HG03280 (cell line): ENCODE measurements at regions not wholly inside any gene's neighbourhood (a gene's known extent, or its start where the extent isn't known, plus 50 kb on each side); places are given as distances from the start of the nearest gene placed in this dataset.

ENCODE experiments used
- ATAC-seq: cut with Tn5 transposase; IDR thresholded peaks from one replicate; pipeline ENCODE4 v1.9.1; 2021; ENCODE audit warnings: mild to moderate bottlenecking, moderate library complexity; ENCODE audit not compliant: unreplicated experiment

- no peak for ATAC-seq
Observed at GRCh38 chr6:103995571-103995970, 864.1 kb downstream of the HACE1 start.

DNA sequence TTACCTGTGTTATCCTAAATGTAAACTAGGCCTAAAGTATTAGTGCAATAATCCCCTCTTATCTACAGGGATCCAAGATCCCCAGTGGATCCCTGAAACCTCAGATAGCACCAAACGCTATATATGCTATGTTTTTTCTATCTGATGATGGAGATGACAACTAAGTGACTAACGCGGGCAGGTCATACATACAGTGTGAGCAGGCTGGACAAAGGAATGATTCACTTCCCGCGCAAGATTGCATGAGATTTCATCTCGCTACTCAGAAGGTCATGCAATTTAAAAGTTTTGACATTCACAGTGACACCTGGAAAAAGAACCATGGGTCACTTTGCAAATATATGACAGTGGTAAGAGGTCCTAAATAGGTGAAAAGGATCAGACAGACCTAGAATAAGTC, 875.9 kb downstream of the HACE1 start:
- no peak for ATAC-seq

- no peak for ATAC-seq
Observed at GRCh38 chr6:103983011-103983410, 876.7 kb downstream of the HACE1 start.

DNA sequence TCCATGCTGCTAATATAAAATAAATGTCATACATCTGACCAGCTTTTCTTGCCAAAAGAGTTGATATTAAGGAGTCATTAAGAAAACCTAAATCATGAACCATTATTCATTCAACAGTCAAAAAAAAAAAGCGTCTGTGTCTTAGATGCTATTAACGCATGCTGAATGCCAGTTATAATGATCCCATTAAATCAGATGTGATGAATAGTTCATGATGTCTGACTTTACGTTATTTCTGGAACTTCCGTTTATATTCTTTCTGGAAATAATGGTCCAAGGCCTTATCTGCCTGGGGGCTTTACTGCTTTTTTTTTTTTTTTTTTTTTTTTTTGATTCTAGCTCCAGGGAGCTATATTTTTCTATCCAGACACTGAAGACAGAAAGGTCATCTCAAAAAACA, 877.1 kb downstream of the HACE1 start:
- ATAC-seq = no peak

GRCh38 chr6:103979308-103979707, 880.4 kb downstream of the HACE1 start:
- ATAC-seq = no peak

DNA sequence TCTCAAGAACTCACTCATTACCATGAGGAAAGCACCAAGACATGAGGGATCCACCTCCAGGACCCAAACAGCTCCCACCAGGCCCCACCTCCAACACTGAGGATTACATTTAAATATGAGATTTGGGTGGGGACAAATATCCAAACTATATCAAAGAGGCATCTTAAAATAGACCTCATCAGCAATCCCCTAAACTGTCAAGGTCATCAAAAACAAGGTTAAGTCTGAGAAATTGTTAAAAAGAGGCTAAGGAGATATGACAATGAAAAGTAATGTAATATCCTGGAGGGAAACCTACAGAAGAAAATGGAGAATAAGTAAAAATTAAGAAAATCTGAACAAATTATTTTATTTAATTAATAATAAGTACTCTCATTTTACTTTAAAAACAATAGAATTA, 922.3 kb downstream of the HACE1 start:
- ATAC-seq = no peak

- no peak for ATAC-seq
Observed at GRCh38 chr6:103925317-103925716, 934.4 kb downstream of the HACE1 start.

- ATAC-seq = no peak
Observed at GRCh38 chr6:103910018-103910417, 949.7 kb downstream of the HACE1 start.

GRCh38 chr6:103908898-103909297, 950.8 kb downstream of the HACE1 start:
- ATAC-seq = no peak

DNA sequence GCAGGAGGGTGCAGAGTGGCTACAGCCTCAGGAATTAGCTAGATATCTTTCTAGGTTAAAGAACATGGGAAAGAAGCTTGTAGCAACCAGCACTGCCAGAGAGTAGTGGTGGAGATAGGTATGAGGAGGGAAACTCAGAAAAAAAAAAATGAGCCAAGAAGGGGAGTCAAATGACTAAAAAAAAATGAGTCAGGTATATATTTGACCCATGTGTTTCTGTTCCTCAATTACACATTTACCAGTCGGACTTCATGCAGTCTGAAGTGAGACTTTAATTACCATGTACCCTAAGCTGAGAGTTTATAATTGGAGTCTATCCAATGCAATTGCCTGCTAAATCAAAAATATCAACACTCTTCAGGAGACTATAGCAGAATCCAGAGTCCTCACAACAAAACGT, 964.6 kb downstream of the HACE1 start:
- no peak for ATAC-seq

GRCh38 chr6:103893141-103893581, 966.6 kb downstream of the HACE1 start:
- no peak for ATAC-seq

- no peak for ATAC-seq
Observed at GRCh38 chr6:103886951-103887350, 972.8 kb downstream of the HACE1 start.

DNA sequence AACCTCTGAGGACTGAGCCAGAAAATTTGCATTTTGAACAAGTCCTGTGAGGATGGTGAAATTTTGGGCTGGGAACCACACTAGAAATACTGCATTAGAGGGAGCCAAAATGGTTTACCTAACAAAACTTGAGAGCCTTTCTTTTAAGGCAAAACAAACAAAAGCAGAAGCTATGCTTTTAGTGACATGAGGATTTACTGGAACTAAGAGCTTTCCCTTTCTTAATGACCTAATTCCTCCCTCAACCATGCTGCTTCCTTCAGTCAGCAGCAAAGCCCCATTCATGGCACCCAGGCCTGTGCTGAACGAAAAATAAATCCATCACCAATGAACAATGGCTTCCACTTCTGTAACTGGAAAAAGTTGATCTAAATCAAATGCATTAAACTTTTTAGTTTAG, 974.3 kb downstream of the HACE1 start:
- ATAC-seq = no peak

DNA sequence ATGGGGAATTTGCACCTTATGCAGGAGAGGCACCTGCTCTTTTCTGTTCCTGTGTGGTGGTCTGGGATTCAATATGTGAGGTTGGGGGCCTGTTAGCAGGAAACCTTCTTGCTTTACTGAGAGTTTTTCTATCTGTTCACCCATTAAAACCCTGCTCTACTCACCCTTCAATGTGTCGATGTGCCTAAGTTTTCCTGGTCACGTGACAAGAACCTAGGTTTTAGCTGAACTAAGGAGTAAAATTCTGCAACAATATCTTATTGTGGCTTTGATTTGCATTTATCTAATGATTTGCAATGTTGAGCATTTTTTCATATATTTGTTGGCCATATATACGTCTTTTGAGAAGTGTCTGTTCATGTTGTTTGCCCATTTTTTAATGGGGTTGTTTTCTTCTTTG, 979.9 kb downstream of the HACE1 start:
- no peak for ATAC-seq

GRCh38 chr6:103875221-103875620, 984.5 kb downstream of the HACE1 start:
- no peak for ATAC-seq

GRCh38 chr6:103874575-103874974, 985.1 kb downstream of the HACE1 start:
- no peak for ATAC-seq

GRCh38 chr6:103872678-103873077, 987.0 kb downstream of the HACE1 start:
- no peak for ATAC-seq

- no peak for ATAC-seq
Observed at GRCh38 chr6:103872233-103872632, 987.5 kb downstream of the HACE1 start.

- no peak for ATAC-seq
Observed at GRCh38 chr6:103870970-103871369, 988.7 kb downstream of the HACE1 start.

GRCh38 chr6:103862297-103862696, 997.4 kb downstream of the HACE1 start:
- ATAC-seq = no peak

DNA sequence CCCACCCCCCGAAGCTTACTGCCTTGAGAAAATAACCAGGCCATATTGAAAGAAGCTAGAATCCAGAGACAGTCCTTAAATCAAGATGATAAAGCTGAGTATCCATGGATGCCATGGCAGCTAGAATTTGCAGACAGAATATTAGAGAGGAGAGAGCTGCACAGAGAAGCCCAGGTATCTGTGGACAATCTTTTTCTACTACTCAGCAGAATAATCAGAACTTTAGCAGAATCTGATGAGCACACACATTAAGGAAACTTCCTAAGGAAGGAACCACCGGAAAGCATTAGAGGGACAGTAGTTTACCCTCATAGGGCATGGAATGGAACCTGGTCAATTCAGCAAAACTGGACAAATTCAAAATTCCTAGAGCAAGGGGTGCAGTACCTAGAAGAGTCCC, 1001.7 kb downstream of the HACE1 start:
- no peak for ATAC-seq

- no peak for ATAC-seq
Observed at GRCh38 chr6:103855750-103856149, 1004.0 kb downstream of the HACE1 start.

- no peak for ATAC-seq
Observed at GRCh38 chr6:103854059-103854458, 1005.7 kb downstream of the HACE1 start.

GRCh38 chr6:103838457-103838856, 1021.3 kb downstream of the HACE1 start:
- ATAC-seq = no peak
